ENCODE measurements at regions not wholly inside any gene's neighbourhood (a gene's known extent, or its start where the extent isn't known, plus 50 kb on each side); places are given as distances from the start of the nearest gene placed in this dataset.

DNA sequence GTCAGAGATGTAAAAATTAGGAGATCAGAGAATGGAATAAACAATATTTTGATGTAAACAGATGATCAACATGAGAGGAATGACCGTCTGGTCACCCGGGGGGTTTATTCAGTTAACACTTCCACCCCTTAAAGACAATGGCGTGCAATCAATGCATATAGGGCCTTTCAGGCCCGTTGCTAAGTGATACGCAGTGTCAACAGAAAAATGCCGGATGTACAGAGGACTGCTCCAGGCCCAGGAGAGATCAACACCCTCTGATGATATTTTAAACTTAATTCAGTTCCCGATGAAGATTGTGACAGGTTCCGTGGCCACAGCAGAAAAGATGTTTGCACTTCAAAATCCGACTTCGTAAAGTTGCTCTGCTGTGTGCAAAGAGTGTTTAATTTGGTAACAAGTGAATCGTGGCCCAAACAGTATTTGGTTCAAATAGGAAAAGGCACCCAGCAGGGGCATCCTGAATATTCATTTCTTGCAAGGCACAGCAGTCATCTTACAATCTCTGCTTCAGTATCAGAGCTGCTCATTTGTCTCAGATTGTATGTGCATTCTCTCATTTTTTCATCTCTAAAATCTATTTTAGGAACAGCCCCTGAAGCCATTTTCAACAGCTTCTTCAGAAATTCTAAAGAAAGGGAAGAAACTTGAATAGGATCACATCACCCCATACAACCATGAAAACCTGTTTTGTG, 72.6 kb downstream of the FOXB1 start:
- Histone ChIP-seq H3K4me3 (no peak overlapping the region), H3K9me3 (no peaks in the 10 kb centered on the region), H3K36me3 (no peaks in the 10 kb centered on the region), H3K27me3 (no peaks in the 10 kb centered on the region), H3K4me1 (no peaks in the 10 kb centered on the region), H3K27ac (no peak overlapping the region)
- TF ChIP-seq, protein P1, sequence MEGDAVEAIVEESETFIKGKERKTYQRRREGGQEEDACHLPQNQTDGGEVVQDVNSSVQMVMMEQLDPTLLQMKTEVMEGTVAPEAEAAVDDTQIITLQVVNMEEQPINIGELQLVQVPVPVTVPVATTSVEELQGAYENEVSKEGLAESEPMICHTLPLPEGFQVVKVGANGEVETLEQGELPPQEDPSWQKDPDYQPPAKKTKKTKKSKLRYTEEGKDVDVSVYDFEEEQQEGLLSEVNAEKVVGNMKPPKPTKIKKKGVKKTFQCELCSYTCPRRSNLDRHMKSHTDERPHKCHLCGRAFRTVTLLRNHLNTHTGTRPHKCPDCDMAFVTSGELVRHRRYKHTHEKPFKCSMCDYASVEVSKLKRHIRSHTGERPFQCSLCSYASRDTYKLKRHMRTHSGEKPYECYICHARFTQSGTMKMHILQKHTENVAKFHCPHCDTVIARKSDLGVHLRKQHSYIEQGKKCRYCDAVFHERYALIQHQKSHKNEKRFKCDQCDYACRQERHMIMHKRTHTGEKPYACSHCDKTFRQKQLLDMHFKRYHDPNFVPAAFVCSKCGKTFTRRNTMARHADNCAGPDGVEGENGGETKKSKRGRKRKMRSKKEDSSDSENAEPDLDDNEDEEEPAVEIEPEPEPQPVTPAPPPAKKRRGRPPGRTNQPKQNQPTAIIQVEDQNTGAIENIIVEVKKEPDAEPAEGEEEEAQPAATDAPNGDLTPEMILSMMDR (IDR thresholded peaks at IDR 0.05) = no peak
- WGBS, 2 donors = 58 to 63% methylated on average over 11 of the region's 11 CpGs
- FAIRE-seq (no peak), DNase-seq (no peak), ATAC-seq (no peak)
- intact Hi-C loops (cut with DNase I) = no loop called here

DNA sequence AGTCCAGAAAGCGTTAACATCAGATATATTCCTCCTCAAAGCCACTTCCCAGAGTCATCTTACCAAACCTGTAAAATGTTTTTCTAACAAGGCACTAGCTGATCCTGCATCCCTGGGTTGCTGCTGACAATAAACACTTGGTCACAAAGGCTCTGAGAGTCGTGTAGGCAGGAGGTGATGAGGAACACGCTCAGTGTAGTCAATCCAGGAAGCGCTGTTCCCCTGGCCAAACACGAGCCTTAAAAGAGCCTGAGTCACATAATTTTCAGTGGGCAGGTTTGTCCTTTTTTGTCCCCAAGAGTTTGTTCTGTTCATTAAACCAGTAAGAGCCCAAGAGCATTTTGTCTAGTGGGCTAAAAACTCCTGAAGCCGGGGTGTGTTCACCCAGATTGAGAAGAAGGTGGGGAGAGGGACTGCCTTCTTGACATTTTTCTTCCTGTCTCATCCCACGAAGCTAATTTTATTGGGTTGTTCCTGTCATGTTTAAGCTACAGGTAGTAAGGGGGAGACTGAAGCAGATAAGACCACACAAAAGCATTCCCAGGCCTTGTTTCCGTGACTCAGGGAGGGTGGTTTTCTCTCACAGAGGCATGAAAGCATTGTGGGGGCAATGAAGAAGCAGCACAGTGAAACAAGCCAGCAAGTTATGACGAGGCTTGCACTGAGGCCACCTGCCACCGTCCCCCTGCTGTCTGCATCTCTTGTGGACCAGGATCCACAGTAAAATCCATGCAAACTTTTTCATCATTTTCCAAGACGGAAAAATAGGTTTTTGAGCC, 73.7 kb downstream of the FOXB1 start:
- no peak overlapping the region for H3K4me3 ChIP-seq
- WGBS, 2 donors = 69 to 80% methylated on average over 11 of the region's 11 CpGs
- TF ChIP-seq, protein P1 (IDR thresholded peaks at IDR 0.05) = no peak
- intact Hi-C loops (cut with DNase I) = no loop called here
- no peaks in the 10 kb centered on the region for H3K36me3 ChIP-seq
- no peak for FAIRE-seq
- H3K9me3 ChIP-seq = no peaks in the 10 kb centered on the region
- no peak for DNase-seq
- ATAC-seq = no peak
- no peak overlapping the region for H3K27ac ChIP-seq
- H3K4me1 ChIP-seq = no peaks in the 10 kb centered on the region
- no peaks in the 10 kb centered on the region for H3K27me3 ChIP-seq

DNA sequence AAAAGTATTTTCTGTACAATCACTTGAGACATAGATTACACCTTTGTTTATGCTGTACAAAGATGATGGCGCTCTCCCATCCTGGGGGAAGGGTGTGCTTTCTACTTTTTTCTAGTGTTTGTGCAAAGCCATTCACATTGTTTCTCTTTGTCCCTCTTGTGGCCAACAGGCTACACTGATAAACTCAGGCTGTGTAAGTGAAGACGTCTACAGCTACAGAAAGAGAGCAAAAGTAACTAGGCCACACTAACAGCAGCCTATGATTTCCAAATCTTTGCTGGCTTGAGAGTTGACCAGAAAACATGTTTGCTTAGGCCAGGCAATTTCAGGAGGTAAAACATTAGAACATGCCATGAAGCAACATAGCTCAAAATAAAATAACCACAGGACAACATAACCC, 75.1 kb downstream of the FOXB1 start:
- ATAC-seq (peak in 1 of 4 donors; percentile 23), DNase-seq (no peak), FAIRE-seq (no peak)
- H3K36me3 ChIP-seq = no peaks in the 10 kb centered on the region
- H3K4me1 ChIP-seq = no peaks in the 10 kb centered on the region
- H3K27ac ChIP-seq = no peak overlapping the region
- TF ChIP-seq, protein P1 (IDR thresholded peaks at IDR 0.05) = no peak
- no peaks in the 10 kb centered on the region for H3K27me3 ChIP-seq
- no peak overlapping the region for H3K4me3 ChIP-seq
- no peaks in the 10 kb centered on the region for H3K9me3 ChIP-seq
- WGBS, 2 donors = 73 to 83% methylated on average over 2 of the region's 2 CpGs
- intact Hi-C loops (cut with DNase I) = no loop called here

DNA sequence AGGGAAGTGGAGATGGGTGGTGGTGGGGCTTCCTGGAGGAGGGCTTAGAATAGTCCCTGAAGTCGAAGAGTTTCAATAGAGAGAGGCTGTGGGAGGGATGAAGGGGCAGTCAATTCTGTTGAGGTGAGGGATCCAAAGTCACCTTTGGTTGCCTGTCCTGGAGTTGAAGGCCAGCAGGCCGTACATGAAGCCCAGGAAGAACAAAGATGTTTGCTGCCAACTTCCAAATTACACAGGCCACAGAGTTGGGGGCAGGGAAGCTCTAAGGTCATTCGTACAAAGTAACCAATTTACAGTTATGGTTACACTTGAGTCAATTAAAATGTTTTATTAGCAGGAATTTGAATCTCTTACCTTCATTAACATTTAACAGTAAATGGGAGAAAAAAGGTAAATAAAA, 77.9 kb downstream of the FOXB1 start:
- H3K27me3 ChIP-seq = no peaks in the 10 kb centered on the region
- H3K9me3 ChIP-seq = no peaks in the 10 kb centered on the region
- ATAC-seq = no peak
- no peak for FAIRE-seq
- DNase-seq = no peak
- no peaks in the 10 kb centered on the region for H3K36me3 ChIP-seq
- H3K27ac ChIP-seq = no peak overlapping the region
- H3K4me1 ChIP-seq = no peaks in the 10 kb centered on the region
- H3K4me3 ChIP-seq = no peak overlapping the region
- TF ChIP-seq, protein P1 (IDR thresholded peaks at IDR 0.05) = no peak
- WGBS, 2 donors = 71 to 80% methylated on average over 3 of the region's 3 CpGs
- intact Hi-C loops (cut with DNase I) = no loop called here

DNA sequence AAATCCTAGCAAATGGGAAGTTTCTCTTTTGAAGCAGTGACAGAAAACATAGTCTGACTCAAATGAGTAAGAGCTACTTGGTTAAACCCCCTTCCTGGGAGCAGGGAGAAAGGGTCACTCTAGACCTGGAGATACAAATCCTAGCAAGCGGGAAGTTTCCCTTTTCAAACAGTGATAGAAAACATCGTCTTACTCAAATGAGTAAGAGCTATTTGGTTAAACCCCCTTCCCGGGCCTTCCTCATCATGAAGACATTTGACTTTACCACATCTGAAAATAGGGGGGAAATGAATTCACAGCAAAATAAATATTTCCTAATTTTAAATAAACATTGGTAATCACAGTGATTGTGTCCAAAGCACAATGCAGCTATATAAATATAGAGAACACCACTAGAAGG, 79.2 kb downstream of the FOXB1 start:
- DNase-seq (no peak), ATAC-seq (no peak), FAIRE-seq (no peak)
- H3K36me3 ChIP-seq = no peaks in the 10 kb centered on the region
- H3K27me3 ChIP-seq = no peaks in the 10 kb centered on the region
- WGBS, 2 donors = 90% methylated on average over 3 of the region's 3 CpGs
- TF ChIP-seq, protein P1 (IDR thresholded peaks at IDR 0.05) = no peak
- no peaks in the 10 kb centered on the region for H3K9me3 ChIP-seq
- intact Hi-C loops (cut with DNase I) = no loop called here
- H3K27ac ChIP-seq = no peak overlapping the region
- no peaks in the 10 kb centered on the region for H3K4me1 ChIP-seq
- no peak overlapping the region for H3K4me3 ChIP-seq
